ENCODE measurements at regions not wholly inside any gene's neighbourhood (a gene's known extent, or its start where the extent isn't known, plus 50 kb on each side); places are given as distances from the start of the nearest gene placed in this dataset.

- no peak for DNase-seq (ENCODE audit: low spot score)
Measured at GRCh38 chr3:154071146-154071545, 50.0 kb upstream of the ARHGEF26 start.
